ENCODE measurements at regions not wholly inside any gene's neighbourhood (a gene's known extent, or its start where the extent isn't known, plus 50 kb on each side); places are given as distances from the start of the nearest gene placed in this dataset.

- no peaks in the 10 kb centered on the region for H3K9me3 ChIP-seq (ENCODE audit: control insufficient read depth in 4 of 4, low read length in 3 of 4)
- H3K4me1 ChIP-seq (ENCODE audit: control insufficient read depth in 4 of 4, insufficient read depth in 4 of 4, low read length in 3 of 4) = no peaks in the 10 kb centered on the region
- DNase-seq (ENCODE audit: low spot score) = no peak
- H3K27ac ChIP-seq (ENCODE audit: low read depth in 1 of 2, low read length in 2 of 2) = no peak overlapping the region
- 52% methylated on average over 4 of the region's 4 CpGs for WGBS
- H3K36me3 ChIP-seq (ENCODE audit: control insufficient read depth in 4 of 4, insufficient read depth in 3 of 4, low read depth in 1 of 4, low read length in 3 of 4) = no peaks in the 10 kb centered on the region
- H3K9ac ChIP-seq (ENCODE audit: low read depth in 1 of 2, low read length in 2 of 2) = no peak overlapping the region
- no peak overlapping the region for H3K4me3 ChIP-seq (ENCODE audit: low read depth in 1 of 3, low read length in 3 of 3)
- peaks cover 0 to 3% (median 0%) of the 10 kb centered on the region in 4 donors for H3K27me3 ChIP-seq (ENCODE audit: control insufficient read depth in 4 of 4, insufficient read depth in 4 of 4, low read length in 3 of 4)
- TF ChIP-seq EGR1 (IDR thresholded peaks at IDR 0.05; ENCODE audit: low read depth in 2 of 2) = no peak
- no peak for TF ChIP-seq REST (IDR thresholded peaks at IDR 0.05)
- TF ChIP-seq CTCF (IDR thresholded peaks at IDR 0.05; ENCODE audit: low read depth, low read length, missing input control) = no peak
- no peak for TF ChIP-seq HNF4A (conservative IDR thresholded peaks at IDR 0.05)
- TF ChIP-seq RXRA (IDR thresholded peaks at IDR 0.05) = no peak
- TF ChIP-seq FOXA2 (IDR thresholded peaks at IDR 0.05) = no peak
Observed at GRCh38 chr10:8975535-8975934, 921.0 kb downstream of the GATA3 start.

GRCh38 chr10:8978100-8978499, 923.6 kb downstream of the GATA3 start:
- Histone ChIP-seq H3K4me1 (ENCODE audit: control insufficient read depth in 4 of 4, insufficient read depth in 4 of 4, low read length in 3 of 4) (no peaks in the 10 kb centered on the region), H3K4me3 (ENCODE audit: low read depth in 1 of 3, low read length in 3 of 3) (no peak overlapping the region), H3K27ac (ENCODE audit: low read depth in 1 of 2, low read length in 2 of 2) (no peak overlapping the region), H3K36me3 (ENCODE audit: control insufficient read depth in 4 of 4, insufficient read depth in 3 of 4, low read depth in 1 of 4, low read length in 3 of 4) (no peaks in the 10 kb centered on the region), H3K9me3 (ENCODE audit: control insufficient read depth in 4 of 4, low read length in 3 of 4) (no peaks in the 10 kb centered on the region), H3K27me3 (ENCODE audit: control insufficient read depth in 4 of 4, insufficient read depth in 4 of 4, low read length in 3 of 4) (peaks cover 0 to 3% (median 0%) of the 10 kb centered on the region in 4 donors), H3K9ac (ENCODE audit: low read depth in 1 of 2, low read length in 2 of 2) (no peak overlapping the region)
- TF ChIP-seq CTCF (IDR thresholded peaks at IDR 0.05; ENCODE audit: low read depth, low read length, missing input control) = no peak
- TF ChIP-seq HNF4A (conservative IDR thresholded peaks at IDR 0.05) = no peak
- no peak for TF ChIP-seq HNF4G (IDR thresholded peaks at IDR 0.05)
- no peak for TF ChIP-seq RXRA (IDR thresholded peaks at IDR 0.05)
- TF ChIP-seq YY1 (IDR thresholded peaks at IDR 0.05) = no peak
- TF ChIP-seq ZBTB33 (IDR thresholded peaks at IDR 0.05) = no peak
- TF ChIP-seq GABPA (IDR thresholded peaks at IDR 0.05 in 1 of 2, conservative IDR thresholded peaks at IDR 0.05 in 1 of 2) = no peak
- no peak for TF ChIP-seq ATF3 (IDR thresholded peaks at IDR 0.05)
- TF ChIP-seq TAF1 (conservative IDR thresholded peaks at IDR 0.05) = no peak
- 74% methylated on average over 3 of the region's 3 CpGs for WGBS
- no peak for DNase-seq (ENCODE audit: low spot score)
